ENCODE measurements at regions not wholly inside any gene's neighbourhood (a gene's known extent, or its start where the extent isn't known, plus 50 kb on each side); places are given as distances from the start of the nearest gene placed in this dataset.

DNA sequence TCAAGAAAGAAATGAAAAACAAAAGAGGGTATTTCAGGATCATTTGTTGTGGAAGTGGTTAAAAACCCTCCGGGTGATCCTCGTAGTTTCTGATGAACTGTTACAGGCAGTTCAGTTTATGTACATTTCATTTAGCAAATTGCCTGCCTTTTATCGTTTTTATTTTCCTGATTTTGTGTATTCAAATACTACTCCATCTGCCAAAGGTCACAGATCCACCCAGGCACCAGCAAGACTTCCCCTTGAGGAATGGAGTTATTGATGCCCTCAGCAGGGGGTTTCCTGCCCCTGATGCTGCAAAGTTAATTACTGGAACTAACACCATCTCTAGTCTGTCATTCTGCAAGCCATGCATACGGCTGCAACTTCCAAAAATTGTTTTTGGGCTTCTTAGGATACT lies 641.9 kb downstream of the SLC4A3 start:
- no peak for TF ChIP-seq POLR2A (IDR thresholded peaks at IDR 0.05)
- TF ChIP-seq, protein P1, sequence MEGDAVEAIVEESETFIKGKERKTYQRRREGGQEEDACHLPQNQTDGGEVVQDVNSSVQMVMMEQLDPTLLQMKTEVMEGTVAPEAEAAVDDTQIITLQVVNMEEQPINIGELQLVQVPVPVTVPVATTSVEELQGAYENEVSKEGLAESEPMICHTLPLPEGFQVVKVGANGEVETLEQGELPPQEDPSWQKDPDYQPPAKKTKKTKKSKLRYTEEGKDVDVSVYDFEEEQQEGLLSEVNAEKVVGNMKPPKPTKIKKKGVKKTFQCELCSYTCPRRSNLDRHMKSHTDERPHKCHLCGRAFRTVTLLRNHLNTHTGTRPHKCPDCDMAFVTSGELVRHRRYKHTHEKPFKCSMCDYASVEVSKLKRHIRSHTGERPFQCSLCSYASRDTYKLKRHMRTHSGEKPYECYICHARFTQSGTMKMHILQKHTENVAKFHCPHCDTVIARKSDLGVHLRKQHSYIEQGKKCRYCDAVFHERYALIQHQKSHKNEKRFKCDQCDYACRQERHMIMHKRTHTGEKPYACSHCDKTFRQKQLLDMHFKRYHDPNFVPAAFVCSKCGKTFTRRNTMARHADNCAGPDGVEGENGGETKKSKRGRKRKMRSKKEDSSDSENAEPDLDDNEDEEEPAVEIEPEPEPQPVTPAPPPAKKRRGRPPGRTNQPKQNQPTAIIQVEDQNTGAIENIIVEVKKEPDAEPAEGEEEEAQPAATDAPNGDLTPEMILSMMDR (IDR thresholded peaks at IDR 0.05) = no peak
- intact Hi-C loops (cut with DNase I) = no loop called here
- Histone ChIP-seq H3K27ac (no peak overlapping the region), H3K4me1 (peaks cover 11% of the 10 kb centered on the region), H3K27me3 (no peaks in the 10 kb centered on the region), H3K36me3 (replicated peaks in 1 of 2; ENCODE audit: insufficient read depth in 1 of 2, low read depth in 2 of 2) (no peaks in the 10 kb centered on the region), H3K4me3 (no peak overlapping the region), H3K9me3 (no peaks in the 10 kb centered on the region)
- 72 to 80% methylated on average over 4 of the region's 4 CpGs for WGBS, 2 donors
- DNase-seq (no peak), ATAC-seq (no peak)

DNA sequence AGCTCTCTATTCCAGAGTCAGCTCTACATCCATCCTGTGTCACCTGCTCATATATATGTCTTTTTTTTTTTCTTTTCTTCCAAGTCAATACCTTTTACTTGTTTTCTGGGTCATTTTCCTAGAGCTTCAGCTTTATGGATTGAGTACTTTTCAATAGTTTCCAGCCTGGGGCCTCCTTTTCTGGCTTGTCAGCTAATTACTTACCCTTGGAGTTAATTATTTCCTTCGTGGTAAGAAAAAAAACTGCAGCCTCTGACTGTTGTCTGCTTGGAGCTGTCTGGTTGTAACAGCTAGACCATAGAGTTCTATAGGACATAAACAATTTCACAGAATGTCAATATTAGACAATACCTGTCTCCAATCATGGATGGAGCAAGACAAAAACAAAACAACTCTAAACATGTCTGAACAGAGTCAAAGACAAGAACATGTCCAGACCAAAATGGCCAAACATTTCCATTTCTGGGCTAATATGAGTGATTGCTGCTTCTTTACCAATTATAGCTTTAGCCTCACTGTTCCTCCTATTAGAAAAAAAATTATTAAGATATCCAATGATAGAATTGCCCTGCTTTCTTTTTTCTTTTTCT lies 643.1 kb downstream of the SLC4A3 start:
- no peak overlapping the region for H3K4me3 ChIP-seq
- 4 to 10% methylated on average over 1 of the region's 1 CpG for WGBS, 2 donors
- no peak overlapping the region for H3K27ac ChIP-seq
- DNase-seq (no peak), ATAC-seq (no peak)
- intact Hi-C loops (cut with DNase I) = no loop called here
- H3K4me1 ChIP-seq = peaks cover 11% of the 10 kb centered on the region
- no peaks in the 10 kb centered on the region for H3K36me3 ChIP-seq (replicated peaks in 1 of 2; ENCODE audit: insufficient read depth in 1 of 2, low read depth in 2 of 2)
- no peaks in the 10 kb centered on the region for H3K27me3 ChIP-seq
- H3K9me3 ChIP-seq = no peaks in the 10 kb centered on the region
- TF ChIP-seq, protein P1 (IDR thresholded peaks at IDR 0.05) = no peak
- TF ChIP-seq POLR2A (IDR thresholded peaks at IDR 0.05) = no peak

DNA sequence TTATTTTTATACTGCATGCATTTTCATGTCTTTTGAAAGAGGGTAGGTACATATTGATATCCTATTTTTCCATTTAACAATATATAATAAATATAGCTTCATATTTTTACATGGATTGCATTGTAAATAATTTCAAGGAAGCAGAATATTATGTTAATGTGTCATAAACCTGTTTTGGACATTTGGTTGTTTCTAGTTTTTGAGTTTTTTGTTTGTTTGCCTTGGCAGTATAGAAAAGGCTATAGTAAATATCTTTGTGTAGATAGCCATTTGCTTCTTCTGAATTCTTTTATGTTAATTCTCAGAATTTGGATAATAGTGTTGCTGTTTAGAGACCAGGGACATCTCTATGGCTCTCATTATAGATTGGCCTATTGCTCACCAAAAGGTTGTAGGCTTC lies 645.2 kb downstream of the SLC4A3 start:
- ATAC-seq = no peak
- H3K9me3 ChIP-seq = no peaks in the 10 kb centered on the region
- no peak for TF ChIP-seq POLR2A (IDR thresholded peaks at IDR 0.05)
- TF ChIP-seq, protein P1 (IDR thresholded peaks at IDR 0.05) = no peak
- no peak for DNase-seq
- intact Hi-C loops (cut with DNase I) = no loop called here
- H3K27ac ChIP-seq = no peak overlapping the region
- no peak overlapping the region for H3K4me3 ChIP-seq
- H3K27me3 ChIP-seq = no peaks in the 10 kb centered on the region
- peaks cover 26% of the 10 kb centered on the region for H3K4me1 ChIP-seq
- no peaks in the 10 kb centered on the region for H3K36me3 ChIP-seq (replicated peaks in 1 of 2; ENCODE audit: insufficient read depth in 1 of 2, low read depth in 2 of 2)

DNA sequence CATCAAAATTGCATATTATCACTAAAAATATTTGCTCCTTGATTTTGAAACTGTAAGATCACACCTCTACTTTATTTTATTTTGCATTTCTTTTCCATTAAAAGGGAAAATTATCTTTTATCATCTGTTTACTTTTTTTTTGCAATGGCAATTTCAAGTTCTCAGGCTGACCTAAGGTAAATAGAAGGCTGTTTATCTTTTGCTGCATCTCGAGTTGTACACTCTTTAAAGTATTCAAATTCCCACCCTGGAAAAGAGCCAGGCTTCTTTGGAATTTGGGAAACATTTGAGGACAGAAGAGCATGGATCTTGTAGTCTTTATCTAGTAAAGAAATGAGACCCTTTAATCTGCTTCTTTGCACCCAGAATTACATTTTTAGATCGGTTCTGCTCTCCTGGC lies 645.7 kb downstream of the SLC4A3 start:
- TF ChIP-seq POLR2A (IDR thresholded peaks at IDR 0.05) = no peak
- TF ChIP-seq, protein P1 (IDR thresholded peaks at IDR 0.05) = no peak
- H3K9me3 ChIP-seq = no peaks in the 10 kb centered on the region
- 43 to 44% methylated on average over 2 of the region's 2 CpGs for WGBS, 2 donors
- H3K36me3 ChIP-seq (replicated peaks in 1 of 2; ENCODE audit: insufficient read depth in 1 of 2, low read depth in 2 of 2) = no peaks in the 10 kb centered on the region
- H3K4me1 ChIP-seq = peaks cover 30% of the 10 kb centered on the region
- H3K4me3 ChIP-seq = no peak overlapping the region
- ATAC-seq = no peak
- no peaks in the 10 kb centered on the region for H3K27me3 ChIP-seq
- DNase-seq = no peak
- intact Hi-C loops (cut with DNase I) = no loop called here
- no peak overlapping the region for H3K27ac ChIP-seq

DNA sequence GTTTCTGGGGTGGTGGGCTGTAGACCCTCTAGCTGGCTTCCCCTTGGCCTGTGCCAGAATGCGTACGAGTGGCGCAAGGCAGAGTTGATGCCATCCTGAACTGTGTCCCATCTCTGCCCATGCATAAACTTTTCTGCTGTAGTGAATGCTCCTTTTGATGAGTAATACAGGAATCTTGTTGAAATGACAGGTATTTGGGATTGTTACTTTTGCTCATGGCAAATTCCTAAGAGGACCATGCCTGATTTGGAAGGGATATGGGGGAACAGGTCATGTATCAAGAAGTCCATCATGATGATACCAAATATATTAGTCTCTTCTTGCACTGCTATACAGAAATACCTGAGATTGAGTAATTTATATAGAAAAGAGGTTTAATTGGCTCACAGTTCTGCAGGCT lies 648.0 kb downstream of the SLC4A3 start:
- DNase-seq (no peak), ATAC-seq (no peak)
- intact Hi-C loops (cut with DNase I) = no loop called here
- Histone ChIP-seq H3K27ac (no peak overlapping the region), H3K36me3 (replicated peaks in 1 of 2; ENCODE audit: insufficient read depth in 1 of 2, low read depth in 2 of 2) (no peaks in the 10 kb centered on the region), H3K27me3 (no peaks in the 10 kb centered on the region), H3K4me3 (no peak overlapping the region), H3K9me3 (no peaks in the 10 kb centered on the region), H3K4me1 (peaks cover 34% of the 10 kb centered on the region)
- TF ChIP-seq POLR2A (IDR thresholded peaks at IDR 0.05) = no peak
- TF ChIP-seq, protein P1 (IDR thresholded peaks at IDR 0.05) = no peak
- whole genome bisulfite sequencing, 2 donors = 58 to 69% methylated on average over 2 to 3 of the region's 3 CpGs

Data from body of pancreas (tissue), 4 donors.